ENCODE measurements at regions not wholly inside any gene's neighbourhood (a gene's known extent, or its start where the extent isn't known, plus 50 kb on each side); places are given as distances from the start of the nearest gene placed in this dataset.
A peak's percentile ranks its signal among the peaks of the same experiment; 100 is the strongest.

DNA sequence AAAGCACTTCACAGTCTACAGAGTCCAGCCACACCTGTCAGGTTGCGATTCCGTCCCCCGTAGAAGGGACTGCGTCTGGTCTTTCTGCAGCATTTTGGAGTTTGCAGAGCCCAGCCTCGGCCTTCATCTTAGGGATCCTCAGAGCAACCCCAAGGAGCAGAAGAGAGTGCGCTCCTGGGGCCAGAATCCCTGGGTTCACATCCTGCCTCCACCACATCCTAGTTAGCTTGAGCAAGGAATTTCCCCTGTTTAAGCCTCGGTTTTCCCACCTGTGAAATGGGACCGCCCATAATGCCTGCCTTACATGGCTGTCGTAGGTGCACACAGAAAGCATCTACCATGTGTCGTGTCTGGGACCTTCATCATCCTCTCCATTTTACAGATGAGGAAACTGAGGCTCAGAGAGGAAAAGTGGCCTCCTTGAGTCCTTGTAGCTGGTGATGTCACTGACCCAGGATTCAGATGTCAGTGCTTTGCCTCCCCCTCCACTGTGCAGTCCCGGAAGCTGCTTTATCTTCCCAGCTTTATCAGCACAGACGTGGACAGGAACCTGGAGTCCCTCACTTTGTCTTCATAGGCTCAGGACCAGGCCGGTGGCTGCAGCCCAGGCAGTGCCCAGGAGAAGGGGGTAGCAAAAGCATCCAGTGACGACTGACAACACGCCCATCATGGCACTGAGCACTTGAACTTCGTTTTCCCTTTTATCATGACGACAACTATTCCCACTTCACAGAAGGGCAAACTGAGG is 438.5 kb downstream of the MATN1 start:
- TF ChIP-seq POLR2AphosphoS5 (IDR thresholded peaks at IDR 0.05) (no peak), POLR2A (IDR thresholded peaks at IDR 0.05; ENCODE audit: low read depth) (no peak), EP300 (IDR thresholded peaks at IDR 0.05) (no peak)
- TF ChIP-seq, protein P1, sequence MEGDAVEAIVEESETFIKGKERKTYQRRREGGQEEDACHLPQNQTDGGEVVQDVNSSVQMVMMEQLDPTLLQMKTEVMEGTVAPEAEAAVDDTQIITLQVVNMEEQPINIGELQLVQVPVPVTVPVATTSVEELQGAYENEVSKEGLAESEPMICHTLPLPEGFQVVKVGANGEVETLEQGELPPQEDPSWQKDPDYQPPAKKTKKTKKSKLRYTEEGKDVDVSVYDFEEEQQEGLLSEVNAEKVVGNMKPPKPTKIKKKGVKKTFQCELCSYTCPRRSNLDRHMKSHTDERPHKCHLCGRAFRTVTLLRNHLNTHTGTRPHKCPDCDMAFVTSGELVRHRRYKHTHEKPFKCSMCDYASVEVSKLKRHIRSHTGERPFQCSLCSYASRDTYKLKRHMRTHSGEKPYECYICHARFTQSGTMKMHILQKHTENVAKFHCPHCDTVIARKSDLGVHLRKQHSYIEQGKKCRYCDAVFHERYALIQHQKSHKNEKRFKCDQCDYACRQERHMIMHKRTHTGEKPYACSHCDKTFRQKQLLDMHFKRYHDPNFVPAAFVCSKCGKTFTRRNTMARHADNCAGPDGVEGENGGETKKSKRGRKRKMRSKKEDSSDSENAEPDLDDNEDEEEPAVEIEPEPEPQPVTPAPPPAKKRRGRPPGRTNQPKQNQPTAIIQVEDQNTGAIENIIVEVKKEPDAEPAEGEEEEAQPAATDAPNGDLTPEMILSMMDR (IDR thresholded peaks at IDR 0.05), result no peak
- Histone ChIP-seq H3K36me3 (no peaks in the 10 kb centered on the region), H3K27ac (replicated peaks in 1 of 4) (no peak overlapping the region), H3K4me1 (no peaks in the 10 kb centered on the region), H3K27me3 (peaks cover 0 to 15% (median 0%) of the 10 kb centered on the region in 4 donors), H3K9me3 (no peaks in the 10 kb centered on the region), H3K4me3 (no peak overlapping the region)
- peak; percentile 26 for DNase-seq (ENCODE audit: extremely low spot score)
- WGBS, result 84% methylated on average over 10 of the region's 17 CpGs
- intact Hi-C loops (cut with DNase I), result no loop called here

DNA sequence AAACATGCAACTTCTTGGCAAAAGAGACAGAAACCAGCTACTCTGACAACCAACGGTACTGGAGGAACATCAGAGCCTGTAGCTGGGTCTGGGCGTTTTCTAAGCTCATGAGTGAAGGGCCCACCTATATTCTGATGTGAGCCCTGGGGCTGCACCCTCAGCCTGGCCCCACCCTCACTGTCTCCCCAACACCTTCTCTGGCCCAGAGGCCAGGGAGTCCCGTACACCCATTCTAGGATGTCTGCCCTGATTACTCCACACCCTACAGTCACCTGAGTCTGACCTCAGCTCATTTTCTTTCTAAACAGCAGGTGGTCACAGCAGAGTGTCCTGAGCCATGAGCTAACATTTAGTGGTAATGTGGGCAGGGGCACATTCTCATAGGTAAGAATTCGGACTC is 439.2 kb downstream of the MATN1 start:
- H3K27ac ChIP-seq (replicated peaks in 1 of 4), result no peak overlapping the region
- H3K9me3 ChIP-seq, result no peaks in the 10 kb centered on the region
- TF ChIP-seq, protein P1 (IDR thresholded peaks at IDR 0.05), result no peak
- TF ChIP-seq POLR2AphosphoS5 (IDR thresholded peaks at IDR 0.05) (no peak), EP300 (IDR thresholded peaks at IDR 0.05) (no peak), POLR2A (IDR thresholded peaks at IDR 0.05; ENCODE audit: low read depth) (no peak)
- peaks cover 0 to 10% (median 0%) of the 10 kb centered on the region in 4 donors for H3K27me3 ChIP-seq
- WGBS, result 81% methylated on average over 4 of the region's 4 CpGs
- peak; percentile 60 for DNase-seq (ENCODE audit: extremely low spot score)
- H3K36me3 ChIP-seq, result no peaks in the 10 kb centered on the region
- intact Hi-C loops (cut with DNase I), result no loop called here
- H3K4me1 ChIP-seq, result no peaks in the 10 kb centered on the region
- H3K4me3 ChIP-seq, result no peak overlapping the region

DNA sequence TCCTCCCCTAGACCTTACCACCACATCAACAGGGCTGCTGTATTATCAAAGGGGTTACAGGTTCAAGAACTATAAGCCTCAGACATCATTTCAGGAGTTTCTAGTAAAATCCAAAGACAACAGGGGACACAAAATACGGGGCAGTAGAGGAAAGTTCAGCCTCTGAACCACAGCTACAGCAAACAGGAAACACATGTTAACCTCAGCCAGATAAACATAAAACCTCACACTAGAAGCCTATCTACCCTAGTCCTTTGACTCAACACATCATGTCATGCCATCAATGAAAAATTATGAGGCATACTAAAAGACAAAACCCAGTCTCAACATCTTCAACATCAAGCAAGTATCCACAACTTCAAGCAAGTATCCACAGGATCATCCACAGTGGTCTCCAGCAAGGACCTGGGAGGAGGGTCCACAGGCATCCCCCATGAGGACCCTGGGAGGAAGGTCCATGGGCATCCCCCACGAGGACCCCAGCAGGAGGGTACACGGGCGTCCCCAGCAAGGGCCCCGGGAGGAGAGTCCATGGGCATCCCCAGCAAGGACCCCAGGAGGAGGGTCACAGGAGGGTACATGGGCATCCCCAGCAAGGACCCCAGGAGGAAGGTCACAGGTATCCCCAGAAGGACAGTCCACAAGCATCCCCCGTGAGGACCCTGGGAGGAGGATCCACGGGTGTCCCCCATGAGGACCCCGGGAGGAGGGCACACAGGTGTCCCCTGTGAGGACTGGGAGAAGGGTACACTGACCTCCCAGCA is 440.0 kb downstream of the MATN1 start:
- TF ChIP-seq EP300 (IDR thresholded peaks at IDR 0.05), result no peak
- TF ChIP-seq POLR2AphosphoS5 (IDR thresholded peaks at IDR 0.05), result no peak
- TF ChIP-seq, protein P1 (IDR thresholded peaks at IDR 0.05), result no peak
- no peak for TF ChIP-seq POLR2A (IDR thresholded peaks at IDR 0.05; ENCODE audit: low read depth)
- Histone ChIP-seq H3K27me3 (peaks cover 0 to 14% (median 0%) of the 10 kb centered on the region in 4 donors), H3K4me1 (no peaks in the 10 kb centered on the region), H3K36me3 (no peaks in the 10 kb centered on the region), H3K9me3 (no peaks in the 10 kb centered on the region), H3K4me3 (no peak overlapping the region), H3K27ac (replicated peaks in 1 of 4) (no peak overlapping the region)
- peak; percentile 74 for DNase-seq (ENCODE audit: extremely low spot score)
- intact Hi-C loops (cut with DNase I), result no loop called here
- WGBS, result 84% methylated on average over 4 of the region's 8 CpGs

DNA sequence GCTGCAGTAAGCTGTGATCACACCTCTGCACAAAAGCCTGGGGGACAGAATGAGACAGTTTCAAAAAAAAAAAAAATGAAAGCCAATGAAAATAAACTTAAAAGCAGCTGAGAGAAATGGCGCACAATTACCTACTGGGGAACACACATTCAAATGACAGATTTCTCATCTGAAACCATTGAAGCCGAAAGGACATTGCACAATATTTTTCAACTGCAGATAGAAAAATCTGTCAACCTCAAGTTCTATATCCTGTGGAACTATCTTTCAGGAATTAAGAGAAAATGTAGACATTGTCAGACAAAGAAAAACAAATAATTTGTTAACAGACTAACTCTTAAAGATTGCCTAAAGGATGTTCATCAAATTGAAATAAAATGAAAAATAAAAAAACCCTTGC is 442.8 kb downstream of the MATN1 start:
- no peaks in the 10 kb centered on the region for H3K36me3 ChIP-seq
- no peaks in the 10 kb centered on the region for H3K9me3 ChIP-seq
- no peak for DNase-seq (ENCODE audit: extremely low spot score)
- 79% methylated on average over 2 of the region's 2 CpGs for WGBS
- no peaks in the 10 kb centered on the region for H3K4me1 ChIP-seq
- H3K27me3 ChIP-seq, result peaks cover 0 to 28% (median 0%) of the 10 kb centered on the region in 4 donors
- no peak overlapping the region for H3K4me3 ChIP-seq
- TF ChIP-seq POLR2A (IDR thresholded peaks at IDR 0.05; ENCODE audit: low read depth) (no peak), EP300 (IDR thresholded peaks at IDR 0.05) (no peak), POLR2AphosphoS5 (IDR thresholded peaks at IDR 0.05) (no peak)
- TF ChIP-seq, protein P1 (IDR thresholded peaks at IDR 0.05), result no peak
- no peak overlapping the region for H3K27ac ChIP-seq (replicated peaks in 1 of 4)
- intact Hi-C loops (cut with DNase I), result no loop called here

Data from esophagus muscularis mucosa (tissue), 4 donors.